Ishikawa (cell line): ENCODE measurements at regions not wholly inside any gene's neighbourhood (a gene's known extent, or its start where the extent isn't known, plus 50 kb on each side); places are given as distances from the start of the nearest gene placed in this dataset.

Experiments used
- CEBPB ChIP-seq: IDR thresholded peaks from 2 replicates; pipeline ENCODE4 v1.6.1; 2012
- CREB1 ChIP-seq: IDR thresholded peaks from 2 replicates; pipeline ENCODE4 v1.6.1; 2012; ENCODE audit warnings: low read depth
- EGR1 ChIP-seq: IDR thresholded peaks from 2 replicates; pipeline ENCODE4 v1.6.1; 2012
- EP300 ChIP-seq: IDR thresholded peaks from 2 replicates; pipeline ENCODE4 v1.6.1; 2012; ENCODE audit warnings: borderline replicate concordance
- FOXM1 ChIP-seq: IDR thresholded peaks from 2 replicates; pipeline ENCODE4 v1.6.1; 2012; ENCODE audit warnings: low read depth, borderline replicate concordance
- MAX ChIP-seq: IDR thresholded peaks from 2 replicates; pipeline ENCODE4 v1.6.1; 2012
- NFIC ChIP-seq: IDR thresholded peaks from 2 replicates; pipeline ENCODE4 v1.6.1; 2012
- RAD21 ChIP-seq: IDR thresholded peaks from 2 replicates; pipeline ENCODE4 v1.6.1; 2012; ENCODE audit warnings: low read depth
- REST ChIP-seq: IDR thresholded peaks from 2 replicates; pipeline ENCODE4 v1.6.1; 2012; ENCODE audit warnings: low read depth, mild to moderate bottlenecking
- TAF1 ChIP-seq: IDR thresholded peaks from 2 replicates; pipeline ENCODE4 v1.6.1; 2012; ENCODE audit warnings: low read depth, mild to moderate bottlenecking
- TCF12 ChIP-seq: IDR thresholded peaks from 2 replicates; pipeline ENCODE4 v1.6.1; 2012; ENCODE audit warnings: low read depth
- TEAD4 ChIP-seq: IDR thresholded peaks from 2 replicates; pipeline ENCODE4 v1.6.1; 2012
- USF1 ChIP-seq: IDR thresholded peaks from 2 replicates; pipeline ENCODE4 v1.6.1; 2012
- YY1 ChIP-seq: IDR thresholded peaks from 2 replicates; pipeline ENCODE4 v1.6.1; 2012; ENCODE audit warnings: low read depth
- ZBTB7A ChIP-seq: IDR thresholded peaks from 2 replicates; pipeline ENCODE4 v1.6.1; 2012; ENCODE audit warnings: low read depth

GRCh38 chr10:130714742-130715467 is 578.7 kb downstream of the GLRX3 start:
- TF ChIP-seq TCF12 (no peak), TEAD4 (no peak), EGR1 (no peak), USF1 (no peak), ZBTB7A (no peak), FOXM1 (no peak), NFIC (no peak), CREB1 (no peak), REST (no peak)

GRCh38 chr10:130715686-130716670 is 579.8 kb downstream of the GLRX3 start:
- TF ChIP-seq MAX (no peak), EP300 (no peak), CREB1 (no peak), TCF12 (no peak), EGR1 (no peak), CEBPB (no peak)

- TF ChIP-seq CEBPB (no peak), USF1 (no peak), FOXM1 (no peak), TEAD4 (no peak), NFIC (no peak), EGR1 (no peak), CREB1 (no peak), TCF12 (no peak)
Observed at GRCh38 chr10:130717083-130717482, 580.9 kb downstream of the GLRX3 start.

- TF ChIP-seq NFIC (no peak), CREB1 (no peak), MAX (no peak), USF1 (no peak), FOXM1 (no peak), ZBTB7A (no peak), EP300 (no peak), CEBPB (no peak), TAF1 (no peak), REST (no peak), TEAD4 (no peak), RAD21 (no peak), EGR1 (no peak), YY1 (no peak), TCF12 (no peak)
Observed at GRCh38 chr10:130719448-130719752, 583.2 kb downstream of the GLRX3 start.

- TF ChIP-seq FOXM1 (no peak), CREB1 (no peak), YY1 (no peak), TEAD4 (no peak), REST (no peak), RAD21 (no peak), TCF12 (no peak), USF1 (no peak), TAF1 (no peak), NFIC (no peak), CEBPB (no peak), MAX (no peak), EGR1 (no peak), EP300 (no peak)
Observed at GRCh38 chr10:130720235-130720634, 584.0 kb downstream of the GLRX3 start.
